H9 (cell line): ENCODE measurements at regions not wholly inside any gene's neighbourhood (a gene's known extent, or its start where the extent isn't known, plus 50 kb on each side); places are given as distances from the start of the nearest gene placed in this dataset.

ENCODE experiments used
- DNase-seq: peaks from one replicate; pipeline ENCODE4 v3.0.0-alpha.2; 2017
- H2AFZ ChIP-seq: one replicate; pipeline ENCODE4 v1.6.1; 2013; ENCODE audit warnings: mild to moderate bottlenecking, low read length, control low read depth, moderate library complexity
- H2AK5ac ChIP-seq: 2 replicates; pipeline ENCODE4 v1.6.1; 2013; ENCODE audit warnings: low read length, control low read depth, mixed read lengths; ENCODE audit not compliant: insufficient read length
- H2BK120ac ChIP-seq: one replicate; pipeline ENCODE4 v1.6.1; 2013; ENCODE audit warnings: low read depth, mild to moderate bottlenecking, low read length, control low read depth, inconsistent platforms; ENCODE audit not compliant: poor library complexity, severe bottlenecking
- H2BK12ac ChIP-seq: 2 replicates; pipeline ENCODE4 v1.6.1; 2013; ENCODE audit warnings: low read length, control low read depth, mixed read lengths, low read depth; ENCODE audit not compliant: insufficient read length
- H2BK15ac ChIP-seq: 2 replicates; pipeline ENCODE4 v1.6.1; 2013; ENCODE audit warnings: low read depth, low read length, control low read depth
- H2BK20ac ChIP-seq: one replicate; pipeline ENCODE4 v1.6.1; 2013; ENCODE audit warnings: low read depth, mild to moderate bottlenecking, low read length, control low read depth, inconsistent platforms; ENCODE audit not compliant: poor library complexity, severe bottlenecking
- H2BK5ac ChIP-seq: 2 replicates; pipeline ENCODE4 v1.6.1; 2013; ENCODE audit warnings: low read length, control low read depth, mixed read lengths; ENCODE audit not compliant: insufficient read length
- H3K14ac ChIP-seq: 2 replicates; pipeline ENCODE4 v1.6.1; 2013; ENCODE audit warnings: low read length, control low read depth; ENCODE audit not compliant: insufficient read depth
- H3K18ac ChIP-seq: 2 replicates; pipeline ENCODE4 v1.6.1; 2013; ENCODE audit warnings: low read depth, mild to moderate bottlenecking, mixed read lengths, low read length, control low read depth; ENCODE audit not compliant: insufficient read length
- H3K23ac ChIP-seq: 2 replicates; pipeline ENCODE4 v1.6.1; 2013; ENCODE audit warnings: low read length, control low read depth, mixed read lengths, low read depth; ENCODE audit not compliant: insufficient read length
- H3K23me2 ChIP-seq: 2 replicates; pipeline ENCODE4 v1.6.1; 2013; ENCODE audit warnings: low read depth, mild to moderate bottlenecking, mixed read lengths, low read length, control low read depth; ENCODE audit not compliant: insufficient read length, poor library complexity, severe bottlenecking
- H3K27ac ChIP-seq: 2 replicates; pipeline ENCODE4 v1.5.1; 2013; ENCODE audit warnings: low read length, control low read depth, mixed read lengths, low read depth; ENCODE audit not compliant: insufficient read length
- H3K27me3 ChIP-seq: 2 replicates; pipeline ENCODE4 v1.6.1; 2013; ENCODE audit warnings: low read length, control low read depth, inconsistent platforms; ENCODE audit not compliant: insufficient read depth
- H3K4ac ChIP-seq: 2 replicates; pipeline ENCODE4 v1.6.1; 2013; ENCODE audit warnings: low read depth, mild to moderate bottlenecking, control low read depth, inconsistent platforms, low read length, moderate library complexity
- H3K4me1 ChIP-seq: 2 replicates; pipeline ENCODE4 v1.6.1; 2013; ENCODE audit warnings: low read length, control low read depth, inconsistent platforms; ENCODE audit not compliant: insufficient read depth
- H3K4me2 ChIP-seq: 2 replicates; pipeline ENCODE4 v1.6.1; 2013; ENCODE audit warnings: low read length, control low read depth, mixed read lengths; ENCODE audit not compliant: insufficient read length, insufficient read depth
- H3K56ac ChIP-seq: 2 replicates; pipeline ENCODE4 v1.6.1; 2013; ENCODE audit warnings: low read depth, mild to moderate bottlenecking, mixed read lengths, low read length, control low read depth; ENCODE audit not compliant: insufficient read length
- H3K79me1 ChIP-seq: 2 replicates; pipeline ENCODE4 v1.6.1; 2013; ENCODE audit warnings: low read depth, mild to moderate bottlenecking, moderate library complexity, low read length, control low read depth, inconsistent platforms; ENCODE audit not compliant: insufficient read depth, poor library complexity, severe bottlenecking
- H3K79me2 ChIP-seq: 2 replicates; pipeline ENCODE4 v1.6.1; 2013; ENCODE audit warnings: low read length, control low read depth, inconsistent platforms; ENCODE audit not compliant: insufficient read depth
- H3K9ac ChIP-seq: 2 replicates; pipeline ENCODE4 v1.6.1; 2013; ENCODE audit warnings: low read length, control low read depth, mixed read lengths; ENCODE audit not compliant: insufficient read length; ENCODE audit errors: extremely low read depth
- H3K9me3 ChIP-seq: one replicate; pipeline ENCODE4 v1.6.1; 2013; ENCODE audit warnings: low read depth, low read length, inconsistent platforms; ENCODE audit not compliant: control insufficient read depth
- H3T11ph ChIP-seq: one replicate; pipeline ENCODE4 v1.6.1; 2013; ENCODE audit warnings: mild to moderate bottlenecking, low read length, control low read depth, inconsistent platforms
- H4K20me1 ChIP-seq: one replicate; pipeline ENCODE4 v1.6.1; 2013; ENCODE audit not compliant: control insufficient read depth, insufficient read length, insufficient read depth
- H4K5ac ChIP-seq: 2 replicates; pipeline ENCODE4 v1.6.1; 2013; ENCODE audit warnings: low read depth, mild to moderate bottlenecking, mixed read lengths, low read length, control low read depth; ENCODE audit not compliant: insufficient read length
- H4K8ac ChIP-seq: replicated peaks from 2 replicates; pipeline ENCODE4 v1.6.1; 2013; ENCODE audit warnings: low read length, control low read depth, mixed read lengths, low read depth; ENCODE audit not compliant: insufficient read length
- H4K91ac ChIP-seq: 2 replicates; pipeline ENCODE4 v1.6.1; 2013; ENCODE audit warnings: low read depth, mild to moderate bottlenecking, moderate library complexity, mixed read lengths, low read length, control low read depth; ENCODE audit not compliant: insufficient read length
- H3K27ac Mint-ChIP-seq, 3 experiments: 2 replicates in 2 of 3; 3 replicates in 1 of 3; pipeline ENCODE4 v1.8.0; 2020 to 2021; ENCODE audit warnings: mixed read lengths in 3 of 3, mild to moderate bottlenecking in 1 of 3, moderate library complexity in 1 of 3
- H3K27me3 Mint-ChIP-seq: 2 replicates; pipeline ENCODE4 v1.8.0; 2021; ENCODE audit warnings: low read depth, mild to moderate bottlenecking, moderate library complexity, mixed read lengths
- H3K36me3 Mint-ChIP-seq, 3 experiments: 2 replicates in 2 of 3; 3 replicates in 1 of 3; pipeline ENCODE4 v1.8.0; 2020 to 2021; ENCODE audit warnings: low read depth in 3 of 3, mixed read lengths in 3 of 3; ENCODE audit not compliant: insufficient read depth in 1 of 3
- H3K4me1 Mint-ChIP-seq, 2 experiments: 2 replicates each; pipeline ENCODE4 v1.8.0; 2020; ENCODE audit warnings: mixed read lengths in 2 of 2
- H3K4me3 Mint-ChIP-seq, 2 experiments: 2 replicates in 1 of 2; 3 replicates in 1 of 2; pipeline ENCODE4 v1.8.0; 2020 to 2021; ENCODE audit warnings: mild to moderate bottlenecking in 2 of 2, mixed read lengths in 2 of 2, moderate library complexity in 1 of 2
- H3K9me3 Mint-ChIP-seq, 2 experiments: 2 replicates in 1 of 2; 3 replicates in 1 of 2; pipeline ENCODE4 v1.8.0; 2020; ENCODE audit warnings: mild to moderate bottlenecking in 2 of 2, mixed read lengths in 2 of 2, moderate library complexity in 1 of 2
- CTCF ChIP-seq: fragments of 200-600 bp; sonication (generic); conservative IDR thresholded peaks from 3 replicates; pipeline ENCODE4 v1.8.0; 2021; ENCODE audit warnings: antibody characterized with exemption, mild to moderate bottlenecking
- WGBS: extraction: QIAGEN DNeasy Blood & Tissue Kit; methylation state at CpG from one replicate; pipeline ENCODE4 v1.1.7; 2013; ENCODE audit warnings: missing lambda C conversion rate, low lambda C conversion rate, mixed read lengths; ENCODE audit not compliant: insufficient read length; ENCODE audit errors: extremely low coverage; 5-methylcytosine and 5-hydroxymethylcytosine counted together

GRCh38 chr18:77573571-77573970 is 323.9 kb downstream of the GALR1 start:
- Histone ChIP-seq H4K20me1 (no peaks in the 10 kb centered on the region), H3K27ac (no peak overlapping the region), H4K8ac (no peak overlapping the region), H4K91ac (no peak overlapping the region), H2BK15ac (no peak overlapping the region), H3K27me3 (no peaks in the 10 kb centered on the region), H2BK12ac (no peak overlapping the region), H2AFZ (no peak overlapping the region), H3K9me3 (no peaks in the 10 kb centered on the region), H3K23ac (no peak overlapping the region), H2BK20ac (no peak overlapping the region), H2BK120ac (no peak overlapping the region), H2BK5ac (no peak overlapping the region), H3K9ac (no peak overlapping the region), H3K4me2 (no peak overlapping the region), H3K14ac (no peak overlapping the region), H3K56ac (no peak overlapping the region), H3T11ph (no peak overlapping the region), H4K5ac (no peak overlapping the region), H3K79me1 (no peaks in the 10 kb centered on the region), H3K18ac (no peak overlapping the region), H3K4ac (no peak overlapping the region), H3K23me2 (no peaks in the 10 kb centered on the region), H2AK5ac (no peak overlapping the region), H3K4me1 (no peaks in the 10 kb centered on the region), H3K79me2 (no peaks in the 10 kb centered on the region)
- no CpG with 5 or more reads among the region's 3 CpGs for WGBS
- H3K9me3 Mint-ChIP-seq = peaks cover 14 to 22% of the 10 kb centered on the region in 2 experiments
- H3K27me3 Mint-ChIP-seq = peaks cover 1% of the 10 kb centered on the region; the same call in 1 of the 2 replicates
- DNase-seq = no peak
- TF ChIP-seq CTCF = no peak
- no peak overlapping the region for H3K4me3 Mint-ChIP-seq
- H3K36me3 Mint-ChIP-seq = peaks cover 12 to 20% (median 16%) of the 10 kb centered on the region in 3 experiments
- peaks cover 4 to 6% of the 10 kb centered on the region in 2 experiments for H3K4me1 Mint-ChIP-seq
- H3K27ac Mint-ChIP-seq = no peak overlapping the region
